HCT116 (cell line): ENCODE measurements at regions not wholly inside any gene's neighbourhood (a gene's known extent, or its start where the extent isn't known, plus 50 kb on each side); places are given as distances from the start of the nearest gene placed in this dataset.

Source experiments
- ATAC-seq: fragments of 200-7000 bp; cut with Tn5 transposase; 2 replicates; pipeline ENCODE4 v1.9.1; 2020; ENCODE audit warnings: mild to moderate bottlenecking, moderate library complexity
- BruUV-seq: library from RNA; stranded (reverse); fragments of 400-500 nt; replicated peaks from 2 replicates; lab custom pipeline; 2021; lab: Mats Ljungman, UMichigan
- CTCF ChIA-PET: fragments of 300-600 bp; sonication (Branson Sonifier 250); formaldehyde crosslinking; loops from one replicate; lab custom pipeline; 2021; ENCODE audit warnings: antibody characterized with exemption; lab: Charles Lee
- POLR2A ChIA-PET: fragments of 300-600, 350-600 bp; sonication (Branson Sonifier 250); formaldehyde crosslinking; loops from one replicate; lab custom pipeline; 2021; ENCODE audit warnings: antibody characterized with exemption; lab: Charles Lee
- RAD21 ChIA-PET, 2 experiments: fragments of 300-600 bp; sonication (Branson Sonifier 250); formaldehyde crosslinking; loops; one replicate each; lab custom pipeline; 2023; ENCODE audit warnings: low total read pairs in 2 of 2; ENCODE audit not compliant: uncharacterized antibody in 2 of 2, unreplicated experiment in 2 of 2, low non-redundant PET in 1 of 2; lab: Charles Lee
- DNase-seq: peaks from one replicate; pipeline ENCODE4 v3.0.0-alpha.2; 2010; ENCODE audit warnings: low read depth, low spot score
- H2AFZ ChIP-seq: fragments of 200-600 bp; shearing (Covaris generic), sonication (generic); 2 replicates; pipeline ENCODE4 v1.6.1; 2017; ENCODE audit warnings: low read depth, mixed run types, mixed read lengths, antibody characterized with exemption, low read length; ENCODE audit not compliant: poor library complexity, severe bottlenecking
- H3K27ac ChIP-seq: 2 replicates; pipeline ENCODE4 v1.5.1; 2012; ENCODE audit warnings: low read depth, low read length
- H3K27me3 ChIP-seq: fragments of 200-600 bp; sonication (generic); 2 replicates; pipeline ENCODE4 v1.6.1; 2016; ENCODE audit warnings: mixed run types, low read length, mixed read lengths; ENCODE audit not compliant: insufficient read depth
- H3K36me3 ChIP-seq, 2 experiments: fragments of 200-500 bp in 1 of 2; fragments of 200-600 bp in 1 of 2; sonication (Bioruptor generic) in 1 of 2; sonication (generic) in 1 of 2; 2 replicates each; pipeline versions ENCODE4 v1.5.1 to v1.6.1; 2014 to 2016; ENCODE audit warnings: low read length in 2 of 2, inconsistent platforms in 1 of 2, mixed read lengths in 1 of 2, mixed run types in 1 of 2; ENCODE audit not compliant: insufficient read depth in 2 of 2, control insufficient read depth in 1 of 2
- H3K4me1 ChIP-seq, 2 experiments: fragments of 200-600 bp in 1 of 2; sonication (generic) in 1 of 2; 2 replicates each; pipeline versions ENCODE4 v1.5.1 to v1.6.1; 2012 to 2017; ENCODE audit warnings: low read length in 2 of 2, inconsistent platforms in 1 of 2, mild to moderate bottlenecking in 1 of 2, mixed read lengths in 1 of 2, mixed run types in 1 of 2, moderate library complexity in 1 of 2; ENCODE audit not compliant: insufficient read depth in 2 of 2, control insufficient read depth in 1 of 2
- H3K4me2 ChIP-seq: fragments of 200-600 bp; sonication (generic); 2 replicates; pipeline ENCODE4 v1.6.1; 2017; ENCODE audit warnings: mixed run types, low read length, mixed read lengths
- H3K4me3 ChIP-seq, 2 experiments: fragments of 200-600 bp in 1 of 2; sonication (generic) in 1 of 2; replicated peaks in 1 of 2; 2 replicates each; pipeline ENCODE4 v1.5.1; 2011 to 2016; ENCODE audit warnings: low read length in 2 of 2, control low read depth in 1 of 2, low read depth in 1 of 2, mild to moderate bottlenecking in 1 of 2, mixed read lengths in 1 of 2, mixed run types in 1 of 2
- H3K79me2 ChIP-seq: fragments of 200-600 bp; sonication (generic); 2 replicates; pipeline ENCODE4 v1.6.1; 2017; ENCODE audit warnings: mild to moderate bottlenecking, mixed run types, low read length, moderate library complexity, mixed read lengths; ENCODE audit not compliant: insufficient read depth
- H3K9ac ChIP-seq: fragments of 200-600 bp; sonication (generic); 2 replicates; pipeline ENCODE4 v1.6.1; 2016; ENCODE audit warnings: low read length, mixed read lengths
- H3K9me2 ChIP-seq: fragments of 200-600 bp; sonication (generic), shearing (Covaris generic); 2 replicates; pipeline ENCODE4 v1.6.1; 2017; ENCODE audit warnings: mixed run types, mild to moderate bottlenecking, moderate library complexity; ENCODE audit not compliant: insufficient read depth
- H3K9me3 ChIP-seq, 2 experiments: fragments of 200-500 bp in 1 of 2; fragments of 200-600 bp in 1 of 2; sonication (Bioruptor generic) in 1 of 2; sonication (generic) in 1 of 2; 2 replicates each; pipeline ENCODE4 v1.6.1; 2014 to 2017; ENCODE audit warnings: low read length in 2 of 2, mixed read lengths in 2 of 2, inconsistent platforms in 1 of 2, low read depth in 1 of 2, mild to moderate bottlenecking in 1 of 2, mixed run types in 1 of 2, moderate library complexity in 1 of 2; ENCODE audit not compliant: control insufficient read depth in 1 of 2, insufficient read depth in 1 of 2
- H4K20me1 ChIP-seq: fragments of 200-600 bp; sonication (generic), shearing (Covaris generic); 2 replicates; pipeline ENCODE4 v1.6.1; 2017; ENCODE audit warnings: mixed run types, mild to moderate bottlenecking, moderate library complexity; ENCODE audit not compliant: insufficient read depth
- CBX3 ChIP-seq: IDR thresholded peaks from 2 replicates; pipeline ENCODE4 v1.6.1; 2012; ENCODE audit warnings: low read depth
- EGR1 ChIP-seq: IDR thresholded peaks from 2 replicates; pipeline ENCODE4 v1.6.1; 2012; ENCODE audit warnings: low read depth
- EZH2 ChIP-seq: fragments of 200-600 bp; sonication (generic); IDR thresholded peaks from 2 replicates; pipeline ENCODE4 v1.6.1; 2017; ENCODE audit warnings: antibody characterized with exemption, mixed run types
- RAD21 ChIP-seq: IDR thresholded peaks from 2 replicates; pipeline ENCODE4 v1.6.1; 2012; ENCODE audit warnings: low read depth, mild to moderate bottlenecking
- SIN3A ChIP-seq: IDR thresholded peaks from 2 replicates; pipeline ENCODE4 v1.6.1; 2012; ENCODE audit warnings: low read depth
- ZFX ChIP-seq: fragments of 450-650 bp; IDR thresholded peaks from 2 replicates; pipeline ENCODE4 v1.6.1; 2017
- intact Hi-C: fragments of 100-400 bp; cut with micrococcal nuclease; formaldehyde crosslinking; loops from 2 replicates; pipeline ENCODE4 v1.10.0; 2022
- TF ChIP-seq, protein P1 (sequence below): IDR thresholded peaks from 2 replicates; pipeline ENCODE4 v1.6.1; 2012; ENCODE audit warnings: low read depth
- TF ChIP-seq, protein P2 (sequence below): IDR thresholded peaks from 2 replicates; pipeline ENCODE4 v1.6.1; 2012
- TF ChIP-seq, protein P3 (sequence below): IDR thresholded peaks from 2 replicates; pipeline ENCODE4 v1.6.1; 2012

DNA sequence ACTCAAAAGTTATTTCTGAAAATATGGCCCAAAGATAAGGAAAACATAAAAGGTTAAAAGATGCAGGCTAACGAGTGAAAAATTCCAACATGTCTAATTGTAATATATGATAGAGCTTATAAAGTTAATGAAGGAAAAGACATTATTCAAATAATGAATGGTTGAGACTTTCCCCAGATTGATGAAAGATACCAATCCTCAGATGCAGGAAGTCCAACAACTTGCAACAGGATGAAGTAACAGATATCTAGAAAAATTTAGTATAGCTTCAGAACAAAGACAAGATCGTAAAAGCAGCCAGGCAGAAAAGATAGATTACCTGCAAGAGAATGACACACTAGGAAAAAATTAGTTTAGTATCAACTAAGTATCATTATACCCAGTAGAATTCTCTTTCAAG lies 546.4 kb upstream of the PPP2R3A start (continued):
- TF ChIP-seq, protein P1, sequence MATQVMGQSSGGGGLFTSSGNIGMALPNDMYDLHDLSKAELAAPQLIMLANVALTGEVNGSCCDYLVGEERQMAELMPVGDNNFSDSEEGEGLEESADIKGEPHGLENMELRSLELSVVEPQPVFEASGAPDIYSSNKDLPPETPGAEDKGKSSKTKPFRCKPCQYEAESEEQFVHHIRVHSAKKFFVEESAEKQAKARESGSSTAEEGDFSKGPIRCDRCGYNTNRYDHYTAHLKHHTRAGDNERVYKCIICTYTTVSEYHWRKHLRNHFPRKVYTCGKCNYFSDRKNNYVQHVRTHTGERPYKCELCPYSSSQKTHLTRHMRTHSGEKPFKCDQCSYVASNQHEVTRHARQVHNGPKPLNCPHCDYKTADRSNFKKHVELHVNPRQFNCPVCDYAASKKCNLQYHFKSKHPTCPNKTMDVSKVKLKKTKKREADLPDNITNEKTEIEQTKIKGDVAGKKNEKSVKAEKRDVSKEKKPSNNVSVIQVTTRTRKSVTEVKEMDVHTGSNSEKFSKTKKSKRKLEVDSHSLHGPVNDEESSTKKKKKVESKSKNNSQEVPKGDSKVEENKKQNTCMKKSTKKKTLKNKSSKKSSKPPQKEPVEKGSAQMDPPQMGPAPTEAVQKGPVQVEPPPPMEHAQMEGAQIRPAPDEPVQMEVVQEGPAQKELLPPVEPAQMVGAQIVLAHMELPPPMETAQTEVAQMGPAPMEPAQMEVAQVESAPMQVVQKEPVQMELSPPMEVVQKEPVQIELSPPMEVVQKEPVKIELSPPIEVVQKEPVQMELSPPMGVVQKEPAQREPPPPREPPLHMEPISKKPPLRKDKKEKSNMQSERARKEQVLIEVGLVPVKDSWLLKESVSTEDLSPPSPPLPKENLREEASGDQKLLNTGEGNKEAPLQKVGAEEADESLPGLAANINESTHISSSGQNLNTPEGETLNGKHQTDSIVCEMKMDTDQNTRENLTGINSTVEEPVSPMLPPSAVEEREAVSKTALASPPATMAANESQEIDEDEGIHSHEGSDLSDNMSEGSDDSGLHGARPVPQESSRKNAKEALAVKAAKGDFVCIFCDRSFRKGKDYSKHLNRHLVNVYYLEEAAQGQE: no peak
- TF ChIP-seq RAD21 (no peak), SIN3A (no peak)
- TF ChIP-seq, all 23 proteins: peak for 0

DNA sequence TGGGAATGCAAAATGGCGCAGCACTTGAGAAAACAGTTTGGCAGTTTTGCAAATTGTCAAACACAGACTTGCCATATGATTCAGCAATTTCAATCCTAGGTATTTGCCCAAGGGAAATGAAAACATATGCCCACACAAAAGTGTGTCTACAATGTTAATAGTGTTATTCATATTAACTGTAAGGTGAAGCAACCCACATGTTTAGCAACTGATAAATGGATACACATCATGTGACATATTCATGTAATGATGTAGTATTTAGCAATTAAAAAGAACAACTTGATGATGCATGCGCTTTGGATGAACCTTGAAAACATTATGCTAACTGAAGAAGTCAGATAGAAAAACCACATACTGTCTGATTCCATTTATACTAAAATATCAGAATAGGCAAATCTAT lies 539.0 kb upstream of the PPP2R3A start:
- RAD21 ChIA-PET: no interaction called here
- no peak overlapping the region for H3K4me3 ChIP-seq
- no peak overlapping the region for H3K4me2 ChIP-seq
- no peaks in the 10 kb centered on the region for H3K9me2 ChIP-seq
- intact Hi-C loops: no loop called here
- no peak overlapping the region for H3K27ac ChIP-seq
- H3K9me3 ChIP-seq: no peaks in the 10 kb centered on the region
- H3K9ac ChIP-seq: no peak overlapping the region
- CTCF ChIA-PET: no interaction called here
- H3K4me1 ChIP-seq: no peaks in the 10 kb centered on the region
- BruUV-seq: no TSS peak
- H4K20me1 ChIP-seq: no peaks in the 10 kb centered on the region
- H3K79me2 ChIP-seq: no peaks in the 10 kb centered on the region
- peaks cover 6% of the 10 kb centered on the region; the same call in 1 of the 2 replicates for H3K27me3 ChIP-seq
- POLR2A ChIA-PET: no interaction called here
- no peak overlapping the region for H2AFZ ChIP-seq
- no peaks in the 10 kb centered on the region for H3K36me3 ChIP-seq
- DNase-seq (no peak), ATAC-seq (no peak)
- TF ChIP-seq, protein P2, sequence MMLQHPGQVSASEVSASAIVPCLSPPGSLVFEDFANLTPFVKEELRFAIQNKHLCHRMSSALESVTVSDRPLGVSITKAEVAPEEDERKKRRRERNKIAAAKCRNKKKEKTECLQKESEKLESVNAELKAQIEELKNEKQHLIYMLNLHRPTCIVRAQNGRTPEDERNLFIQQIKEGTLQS: no peak
- TF ChIP-seq EGR1 (no peak), CBX3 (no peak), ZFX (no peak), EZH2 (no peak)
- TF ChIP-seq, protein P3, sequence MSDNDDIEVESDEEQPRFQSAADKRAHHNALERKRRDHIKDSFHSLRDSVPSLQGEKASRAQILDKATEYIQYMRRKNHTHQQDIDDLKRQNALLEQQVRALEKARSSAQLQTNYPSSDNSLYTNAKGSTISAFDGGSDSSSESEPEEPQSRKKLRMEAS: no peak
